ENCODE measurements at regions not wholly inside any gene's neighbourhood (a gene's known extent, or its start where the extent isn't known, plus 50 kb on each side); places are given as distances from the start of the nearest gene placed in this dataset.
A peak's percentile ranks its signal among the peaks of the same experiment; 100 is the strongest.

- Mint-ChIP-seq H3K27ac (no peak overlapping the region), H3K36me3 (ENCODE audit: low read depth) (no peaks in the 10 kb centered on the region), H3K9me3 (ENCODE audit: low read depth) (no peaks in the 10 kb centered on the region), H3K27me3 (peaks cover under 1% of the 10 kb centered on the region), H3K4me1 (no peaks in the 10 kb centered on the region), H3K4me3 (no peak overlapping the region)
- DNase-seq (no peak), ATAC-seq (no peak)
- CTCF ChIA-PET = no interaction called here
- intact Hi-C loops (cut with DNase I, micrococcal nuclease) = no loop called here
- POLR2A ChIA-PET = no interaction called here
Observed at GRCh38 chr1:214913966-214914365, 168.6 kb upstream of the KCNK2 start.

DNA sequence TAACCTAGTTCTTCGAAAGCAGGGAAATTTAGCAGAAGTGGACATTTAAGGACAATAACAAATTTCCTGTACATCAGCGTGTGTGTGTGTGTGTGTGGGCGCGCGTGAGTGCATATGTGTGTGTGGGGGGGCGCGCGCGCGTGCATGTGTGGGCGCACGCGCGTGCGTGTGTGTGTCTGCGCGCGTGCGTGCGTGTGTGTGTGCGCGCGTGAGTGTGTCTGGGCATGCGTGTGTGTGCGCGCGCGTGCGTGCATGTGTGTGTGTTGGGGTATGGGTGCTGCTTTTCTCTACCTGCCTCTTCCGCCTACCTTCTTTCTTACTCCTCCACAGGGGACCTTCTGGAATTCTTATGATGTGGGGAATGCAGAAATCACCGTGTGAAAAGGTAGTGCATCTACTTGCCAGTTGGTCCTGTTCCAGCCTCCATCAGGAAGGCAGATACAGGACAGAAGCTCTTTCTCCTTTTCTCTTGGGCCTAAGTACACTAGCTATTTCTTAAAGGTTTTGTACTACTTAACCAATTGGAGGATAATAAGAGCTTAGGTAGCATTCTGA is 165.4 kb upstream of the KCNK2 start:
- intact Hi-C loops (cut with DNase I, micrococcal nuclease) = no loop called here
- H3K4me1 Mint-ChIP-seq = no peaks in the 10 kb centered on the region
- ATAC-seq (no peak), DNase-seq (no peak)
- ChIA-PET CTCF (interaction anchor here (0.6 to 1.0 kb wide), 3 partner anchors 8 to 865 kb away, joined by 3 to 4 read pairs (median 3); no protein-coding TSS in a partner anchor), POLR2A (no interaction called here)
- H3K36me3 Mint-ChIP-seq (ENCODE audit: low read depth) = no peaks in the 10 kb centered on the region
- peaks cover 2% of the 10 kb centered on the region for H3K27me3 Mint-ChIP-seq
- no peaks in the 10 kb centered on the region for H3K9me3 Mint-ChIP-seq (ENCODE audit: low read depth)
- no peak overlapping the region for H3K27ac Mint-ChIP-seq
- no peak overlapping the region for H3K4me3 Mint-ChIP-seq

DNA sequence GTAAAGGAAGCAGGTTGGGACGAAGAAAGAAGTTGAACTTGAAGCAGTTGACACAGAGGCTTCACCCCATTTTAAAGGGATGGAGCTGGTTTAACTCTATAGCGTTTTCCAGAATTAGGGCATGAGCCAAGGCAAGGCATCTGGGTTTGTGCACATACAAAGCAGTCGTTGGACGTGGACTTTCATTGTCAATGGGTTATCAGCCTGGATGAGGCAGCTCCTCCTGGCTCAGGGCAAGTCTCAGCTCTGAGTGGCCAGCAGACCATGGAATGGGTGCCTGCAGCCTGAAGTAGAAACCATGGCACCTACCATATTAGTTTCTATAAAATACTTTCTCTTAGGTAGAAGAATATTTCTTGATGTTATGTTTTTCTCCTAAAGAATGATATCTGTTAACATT is 163.8 kb upstream of the KCNK2 start:
- CTCF ChIA-PET = no interaction called here
- Mint-ChIP-seq H3K27ac (no peak overlapping the region), H3K36me3 (ENCODE audit: low read depth) (no peaks in the 10 kb centered on the region), H3K27me3 (peaks cover 4% of the 10 kb centered on the region), H3K4me3 (no peak overlapping the region), H3K9me3 (ENCODE audit: low read depth) (no peaks in the 10 kb centered on the region), H3K4me1 (no peaks in the 10 kb centered on the region)
- ATAC-seq = no peak
- no peak for DNase-seq
- intact Hi-C loops (cut with DNase I, micrococcal nuclease) = no loop called here
- POLR2A ChIA-PET = no interaction called here

DNA sequence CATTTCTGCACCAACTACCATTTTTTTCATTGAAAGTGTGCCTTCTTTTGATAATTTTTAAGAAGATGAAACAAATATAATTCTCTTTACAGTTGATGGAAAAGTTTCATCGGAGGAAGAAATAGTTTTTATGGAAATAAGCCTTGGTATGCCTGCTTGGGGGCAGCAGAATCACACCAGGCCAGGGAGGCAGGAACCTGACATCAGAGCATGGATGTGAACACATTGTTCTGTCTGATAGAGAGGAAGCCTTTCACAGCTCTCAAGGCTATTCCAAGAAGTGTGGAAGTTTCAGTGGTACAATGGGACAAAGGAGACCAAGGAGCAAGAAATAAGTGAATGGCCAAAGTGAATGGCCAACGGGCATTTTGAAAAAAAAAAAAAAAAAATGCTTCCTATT is 162.2 kb upstream of the KCNK2 start:
- H3K4me3 Mint-ChIP-seq = no peak overlapping the region
- H3K4me1 Mint-ChIP-seq = no peaks in the 10 kb centered on the region
- ChIA-PET POLR2A (no interaction called here), CTCF (interaction anchor here (0.6 kb wide), 1 partner anchor 126 kb away, joined by 3 read pairs; no protein-coding TSS in a partner anchor)
- H3K36me3 Mint-ChIP-seq (ENCODE audit: low read depth) = no peaks in the 10 kb centered on the region
- H3K9me3 Mint-ChIP-seq (ENCODE audit: low read depth) = no peaks in the 10 kb centered on the region
- ATAC-seq (no peak), DNase-seq (no peak)
- H3K27me3 Mint-ChIP-seq = peaks cover 4% of the 10 kb centered on the region
- intact Hi-C loops (cut with DNase I, micrococcal nuclease) = no loop called here
- no peak overlapping the region for H3K27ac Mint-ChIP-seq

DNA sequence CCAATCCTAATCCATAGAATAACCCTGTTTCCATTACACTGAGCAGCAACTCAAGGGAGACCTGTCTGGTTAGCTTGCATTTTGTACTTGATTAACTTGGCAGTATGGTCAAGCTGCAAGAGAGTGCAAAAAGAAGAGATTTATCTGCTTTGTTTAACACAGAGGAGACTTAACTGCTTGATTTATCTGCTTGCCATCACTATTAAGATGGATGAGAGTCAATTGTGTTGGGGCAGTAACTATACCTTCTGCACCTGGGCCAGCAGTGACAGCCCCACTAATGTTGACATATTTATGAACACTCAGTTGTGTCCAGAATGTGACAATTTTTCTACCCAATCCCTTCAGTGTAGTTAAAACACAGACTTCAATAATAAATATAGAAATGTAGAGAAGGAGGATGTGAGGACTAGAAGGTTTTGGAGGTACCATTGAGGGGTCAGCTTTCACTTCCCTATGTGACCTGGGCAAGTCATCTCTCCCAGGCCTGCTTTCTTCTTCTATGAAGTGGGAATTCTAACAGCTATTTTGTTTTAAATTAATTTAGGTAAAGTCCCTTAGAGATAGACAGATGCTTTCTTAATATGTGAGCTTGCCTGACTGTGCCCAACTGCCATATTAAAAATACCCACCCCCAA is 159.1 kb upstream of the KCNK2 start:
- intact Hi-C loops (cut with DNase I, micrococcal nuclease) = no loop called here
- H3K27me3 Mint-ChIP-seq = peaks cover 4% of the 10 kb centered on the region
- DNase-seq = no peak
- H3K36me3 Mint-ChIP-seq (ENCODE audit: low read depth) = no peaks in the 10 kb centered on the region
- H3K4me1 Mint-ChIP-seq = no peaks in the 10 kb centered on the region
- H3K4me3 Mint-ChIP-seq = no peak overlapping the region
- no peak for ATAC-seq
- POLR2A ChIA-PET = no interaction called here
- CTCF ChIA-PET = no interaction called here
- no peaks in the 10 kb centered on the region for H3K9me3 Mint-ChIP-seq (ENCODE audit: low read depth)
- no peak overlapping the region for H3K27ac Mint-ChIP-seq

DNA sequence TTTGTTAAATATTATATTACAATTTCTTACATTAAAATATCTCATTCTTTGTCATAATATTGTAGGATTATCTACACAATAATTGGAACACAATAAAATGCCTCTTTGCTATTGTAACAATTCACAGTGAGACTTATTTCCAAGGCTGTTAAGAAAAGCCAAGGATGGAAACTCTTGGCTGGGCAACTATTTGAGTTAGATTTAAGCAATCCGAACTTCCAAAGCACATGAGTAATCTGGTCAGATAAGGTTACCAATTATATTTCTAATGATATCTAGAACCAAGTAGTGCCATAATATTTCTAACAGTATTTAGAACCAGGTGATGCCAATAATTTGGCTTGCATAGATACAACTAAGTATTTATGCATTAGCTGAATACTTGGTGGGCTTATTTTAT is 154.7 kb upstream of the KCNK2 start:
- ATAC-seq = no peak
- no peaks in the 10 kb centered on the region for H3K4me1 Mint-ChIP-seq
- POLR2A ChIA-PET = no interaction called here
- intact Hi-C loops (cut with DNase I, micrococcal nuclease) = no loop called here
- no peak overlapping the region for H3K27ac Mint-ChIP-seq
- H3K9me3 Mint-ChIP-seq (ENCODE audit: low read depth) = no peaks in the 10 kb centered on the region
- H3K27me3 Mint-ChIP-seq = peaks cover 2% of the 10 kb centered on the region
- no peak for DNase-seq
- CTCF ChIA-PET = no interaction called here
- H3K4me3 Mint-ChIP-seq = no peak overlapping the region
- no peaks in the 10 kb centered on the region for H3K36me3 Mint-ChIP-seq (ENCODE audit: low read depth)

DNA sequence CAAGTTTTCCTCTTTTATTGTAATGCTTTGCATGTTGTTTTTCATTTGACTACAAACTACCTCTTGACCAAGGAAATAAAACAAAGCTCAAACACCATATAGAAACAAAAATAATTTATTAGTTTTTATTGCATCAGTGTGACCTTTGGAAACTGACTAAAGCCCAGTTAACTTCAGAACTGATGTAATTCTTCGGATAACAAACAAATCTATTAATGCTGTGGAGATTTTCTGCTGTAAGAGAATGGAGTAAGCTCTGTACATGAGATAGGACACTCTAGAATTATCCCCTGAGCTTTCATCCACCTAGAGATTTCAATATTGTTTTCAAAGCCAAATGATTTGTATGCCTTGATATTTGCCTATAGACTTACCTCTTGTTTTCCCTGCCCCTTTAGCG is 154.0 kb upstream of the KCNK2 start:
- ChIA-PET CTCF (no interaction called here), POLR2A (no interaction called here)
- intact Hi-C loops (cut with DNase I, micrococcal nuclease) = no loop called here
- DNase-seq (no peak), ATAC-seq (no peak)
- H3K36me3 Mint-ChIP-seq (ENCODE audit: low read depth) = no peaks in the 10 kb centered on the region
- H3K4me1 Mint-ChIP-seq = peaks cover 3% of the 10 kb centered on the region
- H3K27me3 Mint-ChIP-seq = no peaks in the 10 kb centered on the region
- H3K4me3 Mint-ChIP-seq = no peak overlapping the region
- no peaks in the 10 kb centered on the region for H3K9me3 Mint-ChIP-seq (ENCODE audit: low read depth)
- no peak overlapping the region for H3K27ac Mint-ChIP-seq

DNA sequence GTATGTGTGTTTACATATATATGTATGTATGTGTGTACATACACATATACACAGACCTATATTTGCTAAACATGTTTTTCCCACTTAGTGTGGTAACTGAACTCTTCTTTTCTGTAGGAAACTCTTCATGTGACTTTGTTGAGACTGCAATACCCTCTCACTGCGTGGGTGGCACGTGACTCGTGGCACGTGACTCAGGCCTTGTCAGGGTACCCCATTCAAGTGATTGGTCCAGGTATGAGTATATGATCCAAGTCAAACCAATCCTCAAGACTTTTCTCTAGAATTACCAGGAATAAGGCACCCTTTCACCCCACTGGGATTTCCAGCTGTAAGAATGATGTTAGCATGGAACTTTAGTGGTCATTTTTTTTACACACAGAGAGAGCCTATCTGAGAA is 149.2 kb upstream of the KCNK2 start:
- POLR2A ChIA-PET = no interaction called here
- intact Hi-C loops (cut with DNase I, micrococcal nuclease) = no loop called here
- Mint-ChIP-seq H3K4me1 (peaks cover 3% of the 10 kb centered on the region), H3K27ac (no peak overlapping the region), H3K27me3 (no peaks in the 10 kb centered on the region), H3K9me3 (ENCODE audit: low read depth) (no peaks in the 10 kb centered on the region), H3K36me3 (ENCODE audit: low read depth) (no peaks in the 10 kb centered on the region), H3K4me3 (no peak overlapping the region)
- CTCF ChIA-PET = interaction anchor here (0.9 kb wide), 1 partner anchor 220 kb away, joined by 3 read pairs; no protein-coding TSS in a partner anchor
- ATAC-seq = peak; percentile 74
- peak; percentile 54 for DNase-seq

DNA sequence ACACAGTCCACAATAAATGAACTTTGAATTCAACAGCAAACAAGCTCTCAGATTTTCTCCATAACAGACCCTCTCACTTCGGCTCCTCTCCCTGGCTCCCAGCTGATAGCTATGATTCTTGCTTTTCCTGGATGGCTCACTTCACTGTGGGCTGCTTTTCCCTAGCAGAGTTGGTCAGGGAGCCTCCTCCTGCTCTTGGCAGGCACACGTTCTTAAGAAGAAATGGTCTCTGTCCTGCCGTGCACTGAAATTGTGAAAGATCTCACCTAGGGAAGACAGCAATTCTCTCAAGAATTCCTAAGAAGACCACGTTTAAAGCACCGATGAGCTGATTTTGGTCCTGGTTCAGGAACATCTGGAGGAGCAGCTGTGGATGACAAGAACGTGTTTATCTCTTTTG is 148.5 kb upstream of the KCNK2 start:
- ChIA-PET POLR2A (no interaction called here), CTCF (interaction anchor here (0.6 to 0.9 kb wide), 2 partner anchors 45 to 219 kb away, joined by 3 read pairs; no protein-coding TSS in a partner anchor)
- intact Hi-C loops (cut with DNase I, micrococcal nuclease) = no loop called here
- Mint-ChIP-seq H3K36me3 (ENCODE audit: low read depth) (no peaks in the 10 kb centered on the region), H3K9me3 (ENCODE audit: low read depth) (no peaks in the 10 kb centered on the region), H3K4me3 (no peak overlapping the region), H3K27me3 (no peaks in the 10 kb centered on the region), H3K4me1 (peaks cover 3% of the 10 kb centered on the region), H3K27ac (no peak overlapping the region)
- ATAC-seq = no peak
- DNase-seq = no peak

DNA sequence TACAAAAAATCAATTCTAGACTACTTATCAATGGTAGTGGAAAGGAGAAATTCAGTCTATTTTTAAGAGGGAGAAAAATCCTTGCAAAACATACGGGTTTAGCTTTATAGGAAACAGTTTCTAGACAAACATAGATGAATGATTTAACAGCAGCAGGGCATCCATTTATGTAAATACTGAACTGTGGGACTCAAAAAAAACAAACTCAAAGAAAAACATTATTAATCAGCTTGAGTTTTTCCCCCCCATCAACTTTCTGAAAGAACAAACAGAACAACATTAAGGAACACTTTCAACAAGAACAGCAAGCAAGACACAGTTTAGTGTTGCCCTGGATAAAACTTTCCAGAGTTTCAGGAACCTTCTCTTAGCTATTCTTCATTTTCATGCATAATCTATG is 147.3 kb upstream of the KCNK2 start:
- H3K27ac Mint-ChIP-seq = no peak overlapping the region
- ChIA-PET POLR2A (no interaction called here), CTCF (no interaction called here)
- intact Hi-C loops (cut with DNase I, micrococcal nuclease) = no loop called here
- no peak for ATAC-seq
- no peaks in the 10 kb centered on the region for H3K27me3 Mint-ChIP-seq
- DNase-seq = no peak
- peaks cover 3% of the 10 kb centered on the region for H3K4me1 Mint-ChIP-seq
- no peak overlapping the region for H3K4me3 Mint-ChIP-seq
- H3K9me3 Mint-ChIP-seq (ENCODE audit: low read depth) = no peaks in the 10 kb centered on the region
- no peaks in the 10 kb centered on the region for H3K36me3 Mint-ChIP-seq (ENCODE audit: low read depth)

DNA sequence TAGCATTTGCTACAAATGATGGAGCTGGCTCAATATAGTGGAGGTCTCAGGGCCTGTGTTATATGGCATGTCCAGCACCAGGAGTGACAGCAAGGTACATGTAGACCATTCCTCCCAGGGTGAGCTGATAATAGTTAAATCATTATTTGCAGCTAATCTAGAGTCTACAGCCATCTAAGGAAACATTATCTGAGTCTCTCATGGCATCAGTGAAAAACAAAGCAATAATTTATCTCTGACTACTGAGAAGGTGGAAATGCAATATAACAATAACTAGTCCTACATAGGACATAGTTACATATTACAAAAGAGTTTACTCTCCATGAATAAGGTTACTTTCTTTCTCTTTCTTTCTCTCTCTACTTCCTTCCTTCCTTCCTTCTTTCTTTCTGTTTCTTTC is 143.4 kb upstream of the KCNK2 start:
- Mint-ChIP-seq H3K27ac (no peak overlapping the region), H3K4me1 (no peaks in the 10 kb centered on the region), H3K27me3 (peaks cover 2% of the 10 kb centered on the region), H3K9me3 (ENCODE audit: low read depth) (no peaks in the 10 kb centered on the region), H3K4me3 (no peak overlapping the region), H3K36me3 (ENCODE audit: low read depth) (no peaks in the 10 kb centered on the region)
- ChIA-PET CTCF (no interaction called here), POLR2A (no interaction called here)
- intact Hi-C loops (cut with DNase I, micrococcal nuclease) = no loop called here
- ATAC-seq = no peak
- no peak for DNase-seq

DNA sequence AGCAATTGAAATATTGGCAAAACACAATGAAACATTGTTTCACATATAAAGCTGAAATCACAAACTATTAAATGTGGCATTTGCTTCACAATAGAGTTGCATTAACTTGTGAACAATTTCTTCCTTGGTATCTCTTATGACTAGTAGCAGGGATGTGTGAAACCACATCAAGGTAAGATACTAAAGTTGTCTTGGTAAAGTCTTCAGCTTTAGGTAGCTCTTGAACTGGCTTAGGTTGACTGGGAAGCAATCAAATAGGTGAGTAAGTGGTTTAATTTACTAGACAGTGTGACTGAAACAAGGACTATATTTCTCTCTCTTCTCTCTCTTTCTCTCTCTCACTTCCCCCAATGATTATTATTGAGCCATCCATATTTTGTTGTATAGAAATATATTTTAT is 141.5 kb upstream of the KCNK2 start:
- H3K36me3 Mint-ChIP-seq (ENCODE audit: low read depth) = no peaks in the 10 kb centered on the region
- peak; percentile 79 for ATAC-seq
- no peaks in the 10 kb centered on the region for H3K4me1 Mint-ChIP-seq
- no peak for DNase-seq
- H3K4me3 Mint-ChIP-seq = no peak overlapping the region
- ChIA-PET CTCF (no interaction called here), POLR2A (no interaction called here)
- no peaks in the 10 kb centered on the region for H3K9me3 Mint-ChIP-seq (ENCODE audit: low read depth)
- intact Hi-C loops (cut with DNase I, micrococcal nuclease) = no loop called here
- no peak overlapping the region for H3K27ac Mint-ChIP-seq
- H3K27me3 Mint-ChIP-seq = peaks cover 9% of the 10 kb centered on the region

DNA sequence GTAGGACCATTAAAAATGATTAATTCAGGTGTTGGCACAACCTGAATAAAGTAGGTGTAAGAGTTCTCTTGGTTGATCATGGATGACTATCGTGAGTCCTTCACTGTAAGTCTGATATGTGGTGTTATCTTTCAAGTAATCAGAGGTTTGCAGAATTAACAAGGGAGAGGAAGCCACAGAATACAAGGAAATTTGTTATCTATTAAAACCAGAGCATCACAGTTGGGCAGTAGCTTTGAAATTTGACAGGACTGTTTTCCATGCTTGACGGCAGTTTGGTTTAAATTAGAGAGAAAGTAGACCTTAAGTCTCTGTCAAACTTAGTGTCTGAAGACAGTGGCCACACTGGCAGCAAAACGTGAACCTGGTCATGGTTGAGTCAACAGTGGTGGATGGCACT is 139.5 kb upstream of the KCNK2 start:
- intact Hi-C loops (cut with DNase I, micrococcal nuclease) = no loop called here
- POLR2A ChIA-PET = no interaction called here
- Mint-ChIP-seq H3K9me3 (ENCODE audit: low read depth) (no peaks in the 10 kb centered on the region), H3K27ac (no peak overlapping the region), H3K4me3 (no peak overlapping the region), H3K27me3 (peaks cover 11% of the 10 kb centered on the region), H3K36me3 (ENCODE audit: low read depth) (no peaks in the 10 kb centered on the region), H3K4me1 (no peaks in the 10 kb centered on the region)
- CTCF ChIA-PET = no interaction called here
- DNase-seq (no peak), ATAC-seq (no peak)

Data from activated CD4-positive, alpha-beta T cell treated with anti-CD3 and anti-CD28 coated beads for 36 hours (primary cell).